Stimulated activated CD8-positive, alpha-beta memory T cell treated with anti-CD3 and anti-CD28 coated beads, Interleukin-7, amount 100 ng/mL, for 1 hour (primary cell): ENCODE measurements at regions not wholly inside any gene's neighbourhood (a gene's known extent, or its start where the extent isn't known, plus 50 kb on each side); places are given as distances from the start of the nearest gene placed in this dataset.

Experiments used
- DNase-seq, 2 donors: peaks; one replicate each; pipeline ENCODE4 v3.0.0-alpha.2; 2020; ENCODE audit warnings: low read depth in 2 of 2

DNA sequence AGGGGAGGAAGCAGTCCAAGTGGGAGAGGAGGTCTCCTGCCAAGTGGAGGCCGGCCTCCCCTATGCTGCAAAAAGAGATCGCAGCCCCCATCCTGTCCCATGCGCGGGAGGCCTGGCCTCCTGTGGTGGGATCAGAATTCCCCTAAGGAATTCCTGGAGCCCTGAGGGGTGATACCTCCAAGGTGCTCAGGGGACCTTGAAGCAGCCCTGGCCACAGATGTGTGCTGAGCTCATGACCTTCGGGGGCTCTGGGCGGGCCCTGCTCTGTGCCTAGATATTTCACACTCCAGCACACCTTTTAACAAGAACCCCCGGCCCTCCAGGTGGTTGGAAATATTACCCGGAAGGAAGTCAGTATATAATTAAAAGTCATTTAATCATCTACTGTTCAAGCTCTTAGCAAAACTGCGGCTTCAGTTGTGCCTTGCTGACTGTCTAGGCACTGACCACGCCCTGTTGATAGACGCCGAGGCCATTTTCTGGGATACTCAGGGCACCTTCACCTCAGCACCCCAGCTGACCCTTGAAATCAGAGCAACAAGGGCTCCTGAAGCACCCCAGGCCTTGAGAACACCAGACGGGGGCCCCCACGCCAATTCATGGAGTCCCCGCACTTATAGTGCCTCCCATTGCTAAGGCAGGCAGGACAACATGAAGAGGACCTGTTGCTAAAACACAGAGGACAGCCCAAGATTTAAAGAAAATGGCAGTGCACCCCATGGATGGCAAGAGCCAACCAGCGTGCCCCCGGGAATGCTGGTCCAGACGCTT is 119.1 kb downstream of the NDUFA10 start:
- DNase-seq = no peak

DNA sequence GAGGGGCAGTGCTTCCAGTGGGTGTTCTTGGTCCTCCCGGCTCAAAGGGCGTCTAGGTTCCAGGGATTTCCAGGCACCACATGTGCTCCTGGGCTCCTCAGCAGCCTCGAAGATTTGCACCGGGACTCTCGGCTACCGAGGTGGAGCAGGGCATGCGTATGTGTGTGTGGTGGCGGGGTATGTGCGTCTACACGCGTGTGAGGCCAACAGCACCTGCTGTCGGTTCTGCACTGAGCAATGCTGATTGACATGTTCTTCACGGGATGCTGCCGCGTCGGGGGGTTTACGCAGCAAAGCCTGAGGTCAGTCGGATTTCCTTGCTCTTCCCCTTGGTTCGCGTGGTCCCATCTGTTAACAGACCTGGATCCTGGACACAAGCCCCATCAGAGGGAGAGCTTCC is 119.8 kb downstream of the NDUFA10 start:
- no peak for DNase-seq

DNA sequence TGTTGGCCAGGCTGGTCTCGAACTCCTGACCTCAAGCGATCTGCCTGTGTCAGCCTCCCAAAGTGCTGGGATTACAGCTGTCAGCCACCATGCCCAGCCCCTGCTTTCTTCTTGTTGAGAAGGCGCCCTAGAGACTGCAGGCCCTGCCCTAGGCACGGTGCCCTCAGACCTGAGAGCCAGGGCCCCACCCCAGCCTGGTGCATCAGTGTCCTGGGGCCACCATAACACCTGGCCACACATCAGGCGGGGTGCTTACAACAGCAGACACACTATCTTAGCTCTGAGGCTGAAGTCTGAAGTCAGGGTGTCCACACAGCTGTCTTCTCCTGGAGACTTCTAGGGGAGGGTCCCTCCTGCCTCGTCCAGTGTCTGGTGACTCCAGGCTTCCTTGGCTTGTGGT is 120.6 kb downstream of the NDUFA10 start:
- DNase-seq = no peak

DNA sequence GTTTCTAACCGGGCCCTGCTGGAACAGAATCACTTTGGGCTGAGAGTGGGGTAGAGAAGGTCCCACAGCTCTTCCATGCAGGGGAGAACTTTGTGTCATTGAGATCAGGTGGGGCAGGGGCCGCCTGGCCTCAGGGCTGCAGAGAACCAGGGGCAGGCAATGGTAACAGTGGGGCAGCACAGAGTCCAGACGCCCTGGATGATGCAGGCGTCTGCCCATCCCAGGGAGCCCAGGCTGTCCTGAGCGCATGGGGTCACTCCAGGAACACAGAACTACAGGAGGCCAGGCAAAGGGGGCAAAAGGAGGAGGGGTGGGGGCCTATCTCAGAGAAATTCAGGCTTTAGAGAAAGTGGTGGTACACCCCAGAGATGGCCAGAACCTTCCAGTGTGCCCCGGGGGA is 121.3 kb downstream of the NDUFA10 start:
- DNase-seq = no peak

DNA sequence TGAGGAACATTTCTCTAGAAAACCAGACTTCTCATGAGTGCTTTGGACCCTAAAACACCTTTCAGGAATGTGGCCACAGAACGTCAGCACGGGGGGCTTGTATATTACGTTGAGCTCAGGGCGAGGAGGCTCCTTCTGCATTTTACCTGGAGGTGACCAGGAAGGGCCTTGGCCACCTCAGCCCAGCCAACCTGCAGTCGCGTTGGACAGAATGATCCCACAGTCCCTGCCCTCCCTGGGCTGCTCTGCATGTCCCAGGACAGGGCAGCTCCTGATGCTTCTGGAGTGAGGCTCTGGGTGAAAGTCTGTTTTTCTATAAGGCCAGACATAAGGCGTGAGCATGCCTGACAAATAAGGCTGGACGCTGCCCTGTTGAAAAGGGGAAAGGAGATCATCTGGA is 121.9 kb downstream of the NDUFA10 start:
- no peak for DNase-seq

DNA sequence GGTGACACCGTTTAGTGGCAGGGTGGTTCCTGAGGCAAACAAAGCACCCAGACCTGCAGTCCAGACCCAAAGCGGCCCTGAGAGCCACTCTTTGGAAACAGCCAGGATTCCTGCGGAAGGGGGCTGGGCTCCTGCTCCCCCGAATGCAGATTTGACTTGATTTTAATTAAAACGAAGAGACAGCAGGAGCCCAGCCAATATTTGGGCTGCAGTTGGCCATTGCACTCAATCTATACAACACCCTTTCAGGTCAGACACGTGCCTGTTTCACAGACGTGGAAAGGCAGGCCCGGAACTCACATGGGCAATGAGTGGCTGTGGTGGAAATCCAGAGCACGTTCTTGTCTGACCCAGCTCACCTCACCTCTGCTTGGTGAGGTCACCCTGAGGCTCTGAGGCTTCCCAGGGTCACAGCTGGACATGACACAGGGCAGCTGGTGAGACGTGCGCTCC is 122.4 kb downstream of the NDUFA10 start:
- no peak for DNase-seq

DNA sequence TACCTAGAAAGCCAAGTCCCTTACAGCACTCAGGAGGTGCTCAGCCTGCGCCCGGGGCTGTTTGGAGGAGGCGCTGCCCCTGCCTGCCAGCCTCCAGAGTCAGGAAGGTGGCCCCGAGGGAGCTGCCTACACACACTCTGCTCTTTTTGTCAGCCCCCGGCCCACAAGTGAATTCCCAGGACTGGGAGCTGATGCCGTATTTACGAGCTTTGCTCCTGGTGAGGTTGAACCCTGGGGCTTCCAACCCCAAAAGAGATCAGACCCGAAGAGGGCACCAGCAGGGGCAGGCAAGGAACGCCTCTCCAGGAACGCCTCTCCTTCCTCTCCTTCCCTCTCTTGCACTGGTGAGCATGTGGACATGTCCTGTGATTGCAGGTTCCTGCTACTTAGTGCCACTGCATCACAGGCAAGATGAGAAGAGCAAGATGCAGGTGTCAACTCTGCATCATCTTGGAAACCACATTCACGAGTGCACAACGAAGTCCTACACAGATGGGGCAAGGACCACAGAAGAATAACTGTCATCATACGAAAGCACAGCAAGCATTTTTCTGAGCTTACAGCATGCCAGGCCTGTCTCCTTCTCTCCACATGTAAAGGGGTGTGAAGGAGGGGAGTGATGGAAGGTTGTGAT is 126.7 kb downstream of the NDUFA10 start:
- DNase-seq = no peak

DNA sequence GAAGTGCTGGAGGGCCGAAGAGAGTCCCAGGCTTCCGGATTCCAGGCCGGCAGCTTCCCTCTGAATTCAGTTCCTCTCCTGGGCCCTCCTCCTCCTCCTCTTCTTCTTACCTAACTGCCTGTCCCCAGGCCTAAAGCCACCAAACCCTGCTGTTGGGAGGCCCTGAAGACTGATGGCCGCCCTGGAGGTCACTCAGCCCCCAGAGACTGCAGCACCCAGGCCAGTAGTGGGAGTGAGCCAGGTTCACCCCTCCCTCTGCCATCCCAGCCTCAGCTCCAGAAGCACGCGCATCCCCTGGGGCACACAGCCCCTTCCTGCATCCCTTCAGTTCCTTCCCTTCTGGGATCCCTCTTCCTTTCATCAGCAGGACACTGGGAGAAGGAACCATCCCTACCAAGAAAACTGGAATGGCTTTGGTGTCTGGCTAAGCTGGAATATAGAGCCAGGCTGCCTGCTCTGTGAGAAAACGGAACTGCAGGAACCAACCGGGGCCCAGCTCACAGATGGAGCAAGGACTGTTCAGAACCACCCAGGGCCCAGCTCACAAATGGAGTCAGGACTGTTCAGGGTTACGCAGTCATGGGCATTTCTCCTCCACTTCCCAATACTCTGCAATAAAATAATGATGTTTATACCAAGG is 127.4 kb downstream of the NDUFA10 start:
- DNase-seq = no peak

DNA sequence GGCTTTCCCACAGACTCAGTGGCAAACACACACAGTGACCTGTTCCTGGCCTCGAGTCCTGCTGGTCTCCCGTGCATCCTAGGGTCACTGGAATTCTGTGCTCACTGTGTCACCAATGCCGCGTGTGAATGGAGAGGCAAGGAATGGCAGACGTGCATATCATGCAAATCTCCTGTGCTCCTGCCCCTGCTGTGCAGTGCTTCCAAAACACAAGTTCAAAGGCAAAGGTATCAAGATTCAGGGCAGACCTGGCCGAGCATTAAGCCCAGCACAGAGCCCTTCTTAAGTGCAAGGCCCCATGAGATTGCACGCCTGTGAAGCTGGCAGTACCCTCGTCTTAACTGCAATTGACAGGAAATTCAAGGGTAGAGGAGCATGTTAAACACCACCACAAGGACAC is 129.1 kb downstream of the NDUFA10 start:
- no peak for DNase-seq

DNA sequence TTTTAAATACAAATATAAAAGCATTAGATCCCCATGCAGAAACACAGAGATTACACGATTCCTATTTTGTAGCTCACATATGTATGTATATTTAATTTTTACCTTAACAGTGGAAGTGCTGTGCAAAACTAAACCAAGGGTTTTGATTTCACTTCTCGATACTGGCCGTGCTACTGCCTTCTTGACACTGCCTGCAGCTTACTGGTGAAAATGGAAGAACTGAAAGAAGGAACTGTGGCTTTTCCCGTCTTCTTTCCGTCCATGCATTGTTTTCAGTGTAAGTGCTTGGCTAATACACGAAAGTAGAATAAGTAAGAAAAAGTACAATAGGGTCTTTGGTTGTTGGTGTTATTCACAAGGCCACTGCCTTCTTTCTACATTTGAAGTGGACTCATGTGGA is 129.5 kb downstream of the NDUFA10 start:
- DNase-seq = no peak

DNA sequence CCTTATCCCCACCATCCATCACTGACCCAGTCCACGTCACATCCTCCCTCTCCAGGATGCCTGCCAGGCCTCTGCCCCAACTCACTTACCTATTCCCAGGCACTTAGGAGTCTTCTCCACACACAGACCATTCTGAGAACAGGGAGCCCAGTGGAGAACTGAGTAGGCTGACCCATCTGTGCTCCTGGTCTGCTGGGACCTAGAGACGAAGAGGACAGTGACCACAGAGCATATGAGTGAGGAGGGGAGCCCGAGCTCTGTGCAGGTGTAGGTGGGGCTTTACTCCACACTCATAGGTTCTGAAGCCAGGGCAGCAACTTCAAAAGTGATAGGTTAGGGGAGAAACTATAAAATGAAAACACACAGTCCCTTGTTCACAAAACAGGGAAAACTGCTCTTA is 130.0 kb downstream of the NDUFA10 start:
- DNase-seq = no peak

DNA sequence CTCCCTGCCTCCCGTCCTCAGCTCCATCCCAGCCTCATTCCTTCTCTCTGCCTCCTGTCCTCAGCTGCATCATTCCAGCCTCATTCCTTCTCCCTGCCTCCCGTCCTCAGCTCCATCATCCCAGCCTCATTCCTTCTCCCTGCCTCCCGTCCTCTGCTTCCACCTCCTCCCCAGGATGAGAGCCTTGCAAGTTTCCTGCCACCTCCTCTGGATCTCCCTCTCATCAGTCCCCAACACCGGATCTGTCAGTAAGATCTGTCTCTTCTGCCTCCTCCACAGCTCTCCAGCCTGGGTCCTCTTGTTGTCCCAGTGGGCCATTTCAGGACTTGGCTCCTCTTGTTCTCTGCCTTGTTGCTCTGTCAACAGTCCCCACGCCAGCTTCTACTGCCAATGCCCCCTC is 130.9 kb downstream of the NDUFA10 start:
- no peak for DNase-seq

DNA sequence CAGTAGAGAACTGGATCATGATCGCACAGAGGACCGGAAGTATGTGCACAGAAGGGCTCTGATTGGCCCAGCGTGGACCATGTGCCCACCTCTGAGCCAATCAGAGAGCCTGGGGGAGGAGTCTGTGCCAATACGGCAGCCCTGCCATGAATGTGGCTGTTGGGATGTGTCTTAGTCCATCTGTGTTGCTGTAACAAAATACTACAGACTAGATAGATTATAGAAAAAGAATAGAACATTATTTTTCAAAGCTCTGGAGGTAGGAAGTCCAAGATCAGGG is 132.0 kb downstream of the NDUFA10 start:
- DNase-seq = no peak

DNA sequence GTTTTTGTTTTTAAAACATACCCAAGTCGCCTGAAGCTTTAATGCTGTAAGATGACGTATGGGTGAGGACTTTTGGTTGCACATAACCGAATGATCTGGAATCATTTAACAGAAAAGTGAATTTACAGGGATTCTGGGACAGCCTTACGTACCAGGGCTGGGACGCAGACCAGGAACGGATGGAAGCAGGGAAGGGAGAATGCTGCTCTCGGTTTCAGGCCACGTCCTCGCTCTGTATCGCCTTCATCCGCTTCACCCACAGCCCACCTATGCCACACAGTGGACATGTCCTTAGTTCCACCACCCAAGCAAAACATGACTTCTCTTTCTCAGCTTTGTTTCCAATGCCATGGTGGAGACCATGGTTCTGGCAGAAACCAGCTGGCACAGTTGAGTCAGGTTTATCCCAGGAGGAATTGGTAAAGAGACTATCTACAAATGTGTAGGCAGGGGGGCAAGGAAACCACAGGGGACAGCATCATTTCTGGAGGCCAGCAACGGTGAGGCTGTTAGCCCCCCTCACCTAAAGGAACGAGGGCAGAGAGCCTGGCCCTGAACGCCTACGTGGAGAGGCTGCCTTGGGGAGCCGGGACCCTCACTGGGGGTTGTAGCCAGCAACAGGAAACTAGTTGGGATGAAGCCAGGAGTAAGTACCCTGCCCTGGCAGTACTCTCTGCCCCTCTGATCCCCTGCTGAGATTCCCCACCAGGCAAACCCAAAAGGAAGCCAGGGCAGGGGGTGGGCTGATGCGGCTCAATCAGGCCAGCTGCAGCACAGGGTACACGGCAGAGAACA is 132.5 kb downstream of the NDUFA10 start:
- DNase-seq = no peak

DNA sequence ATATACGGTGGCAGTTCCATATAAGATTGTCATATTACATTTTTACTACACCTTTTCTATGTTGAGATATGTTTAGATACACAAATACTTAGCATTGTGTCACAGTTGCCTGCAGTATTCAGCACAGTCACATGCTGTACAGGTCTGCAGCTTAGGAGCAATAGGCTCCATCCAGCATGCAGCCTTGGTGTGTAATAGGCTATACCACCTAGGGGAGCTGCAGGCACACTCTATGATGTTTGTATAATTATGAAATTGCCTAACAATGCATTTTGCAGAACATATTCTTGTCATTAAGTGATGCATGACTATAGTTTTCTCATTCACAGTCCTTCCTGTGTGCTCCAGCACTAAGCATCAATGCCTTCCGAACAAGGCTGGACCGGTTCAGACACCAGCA is 133.4 kb downstream of the NDUFA10 start:
- no peak for DNase-seq

DNA sequence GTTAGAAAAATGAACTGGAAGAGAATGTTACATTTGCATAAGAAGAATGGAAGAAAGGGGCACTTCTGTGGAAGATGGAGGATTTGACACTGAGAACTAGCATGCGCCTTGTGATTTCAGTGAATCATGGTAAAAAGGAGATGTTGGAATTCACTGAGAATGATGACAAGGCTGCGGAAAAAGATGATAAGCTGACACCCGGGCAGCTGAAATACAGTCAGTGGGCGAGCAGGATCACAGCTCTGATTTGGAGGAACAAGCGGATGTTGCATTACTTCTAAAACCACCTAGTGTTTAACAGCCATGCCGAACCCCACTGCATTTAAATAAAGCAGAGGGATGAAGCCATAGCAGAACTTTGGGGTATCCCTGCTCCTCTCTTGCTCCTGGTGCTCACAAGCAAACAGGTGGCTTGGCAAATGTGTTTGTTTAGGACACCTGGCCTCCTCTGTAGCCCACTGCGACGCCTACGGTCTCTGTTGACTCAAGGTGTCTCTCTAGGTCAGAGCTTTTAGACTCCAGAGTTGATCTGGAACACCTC is 134.9 kb downstream of the NDUFA10 start:
- DNase-seq = no peak

DNA sequence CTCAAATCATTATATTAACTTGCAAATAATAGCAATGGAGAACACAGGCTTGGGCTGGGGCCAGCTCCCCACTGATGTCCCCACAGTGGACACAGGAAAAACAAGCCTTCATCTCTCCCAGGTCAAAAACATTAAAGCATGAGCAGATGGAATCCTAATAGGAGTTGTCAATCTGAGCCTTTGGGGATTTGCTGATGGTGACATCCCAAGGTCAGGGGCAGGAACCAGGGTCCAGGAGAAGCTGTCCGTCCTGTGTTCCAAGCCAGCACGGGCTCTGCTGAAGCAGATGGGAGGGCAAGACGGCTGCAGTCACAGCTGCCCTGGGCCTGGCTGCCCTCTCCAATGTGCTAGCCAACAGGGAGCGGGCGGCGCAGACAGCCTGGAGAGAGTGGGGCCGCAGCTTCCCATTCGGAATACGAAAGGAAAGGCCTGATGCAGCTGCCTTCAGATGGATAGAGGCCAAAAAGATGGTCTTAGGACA is 135.5 kb downstream of the NDUFA10 start:
- DNase-seq = no peak

DNA sequence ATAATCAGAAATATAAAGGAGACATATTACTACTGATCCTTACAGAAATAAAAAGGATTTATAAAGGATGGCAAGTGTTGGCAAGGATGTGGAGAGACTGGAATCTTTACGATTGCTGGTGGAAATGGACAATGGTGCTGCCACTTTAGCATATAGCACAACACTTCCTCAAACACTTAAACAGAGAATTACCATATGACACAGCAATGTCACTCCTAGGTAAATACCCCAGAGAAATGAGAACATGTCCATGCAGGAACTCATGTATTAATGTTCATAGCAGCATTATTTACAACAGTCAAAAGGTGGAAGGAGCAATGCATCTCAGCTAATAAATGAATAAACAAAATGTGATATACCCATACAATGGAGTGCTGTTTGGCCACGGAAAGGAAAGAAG is 137.5 kb downstream of the NDUFA10 start:
- no peak for DNase-seq

DNA sequence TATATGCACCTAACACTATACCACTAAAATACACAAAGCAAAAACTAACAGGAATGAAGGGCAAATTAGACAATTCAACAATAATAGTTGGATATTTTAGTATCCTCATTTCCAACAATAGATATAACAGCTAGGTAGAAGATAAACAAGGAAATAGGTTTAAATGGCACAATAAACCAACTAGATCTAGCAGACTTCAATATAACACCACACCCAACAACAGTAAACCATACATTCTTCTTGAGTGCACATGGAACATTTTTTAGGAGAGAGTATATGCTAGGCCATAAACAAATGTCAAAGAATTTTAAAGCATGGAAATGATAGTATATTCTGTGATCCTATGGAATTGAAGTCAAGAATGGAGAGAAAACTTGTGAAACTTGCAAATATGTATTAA is 138.4 kb downstream of the NDUFA10 start:
- no peak for DNase-seq

DNA sequence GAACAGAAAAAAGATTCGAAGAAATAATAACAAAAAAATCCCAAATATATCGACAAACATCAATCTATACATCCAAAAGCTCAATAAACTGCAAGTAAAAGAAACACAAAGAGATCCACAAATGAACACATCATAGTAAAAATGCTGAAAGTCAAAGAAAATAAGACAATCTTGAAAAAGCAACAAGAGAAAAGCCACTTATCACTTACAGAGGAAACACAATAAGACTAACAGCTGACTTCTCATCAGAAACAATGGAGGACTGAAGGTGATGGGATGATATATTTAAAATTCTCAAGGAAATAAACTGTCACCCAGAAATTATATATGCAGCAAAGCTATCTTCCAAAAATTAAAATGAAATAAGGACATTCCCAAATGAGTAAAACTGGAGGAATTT is 140.3 kb downstream of the NDUFA10 start:
- no peak for DNase-seq

DNA sequence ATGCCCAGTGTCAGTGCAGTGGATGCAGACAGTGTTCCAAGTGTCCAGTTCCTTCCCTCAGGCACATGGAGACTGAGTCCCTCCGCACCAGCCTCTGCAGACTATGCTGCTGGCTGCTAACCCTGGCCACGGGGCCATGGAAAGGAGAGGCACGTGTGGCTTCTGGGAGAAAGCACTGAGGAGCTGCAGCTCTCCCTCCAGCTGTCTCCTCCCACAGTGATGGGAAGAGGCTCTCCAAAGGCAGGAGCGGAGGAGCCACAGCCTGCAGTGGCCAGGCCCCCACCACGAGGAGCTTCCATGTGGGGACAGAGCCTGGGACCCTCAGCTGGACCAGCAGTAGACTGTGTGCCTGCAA is 141.1 kb downstream of the NDUFA10 start:
- no peak for DNase-seq

DNA sequence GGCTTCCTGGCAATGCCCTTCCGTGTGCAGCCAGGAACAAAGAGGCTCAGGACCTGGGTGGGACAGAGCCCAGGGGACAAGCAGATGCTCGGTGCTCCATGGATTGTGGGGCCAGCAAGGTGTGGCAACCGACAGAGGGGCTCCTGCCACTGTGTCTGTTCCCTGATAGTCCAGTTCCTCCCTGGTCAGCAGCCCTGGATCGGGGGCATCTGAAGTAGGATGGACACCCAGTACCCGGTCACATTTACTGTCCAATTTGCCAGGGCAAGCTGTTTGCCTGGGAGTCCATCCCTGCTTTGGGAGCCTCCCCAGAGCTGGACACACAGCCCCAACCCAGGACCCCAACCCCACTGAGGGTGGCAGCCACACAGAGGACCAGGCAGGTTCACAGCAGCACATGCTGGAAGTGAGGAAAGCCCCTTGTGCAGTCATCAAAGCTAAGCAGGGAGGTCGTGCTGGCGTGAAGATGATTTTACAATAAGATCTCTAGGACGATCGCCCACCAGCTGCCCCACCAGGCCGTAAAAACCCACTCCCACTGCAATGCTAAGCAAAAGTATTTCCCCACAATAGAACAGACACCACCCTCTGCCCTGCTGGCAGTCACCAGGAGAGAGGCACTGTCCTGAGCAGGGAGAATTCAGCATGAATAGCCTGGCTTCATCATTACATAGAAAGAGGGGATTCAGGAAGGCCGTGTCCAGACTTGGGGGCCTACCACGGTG is 141.7 kb downstream of the NDUFA10 start:
- DNase-seq = no peak
